GM21423 (cell line): ENCODE measurements at regions not wholly inside any gene's neighbourhood (a gene's known extent, or its start where the extent isn't known, plus 50 kb on each side); places are given as distances from the start of the nearest gene placed in this dataset.

Source experiments
- ATAC-seq: cut with Tn5 transposase; IDR thresholded peaks from one replicate; pipeline ENCODE4 v1.9.1; 2021; ENCODE audit warnings: mild to moderate bottlenecking, moderate library complexity; ENCODE audit not compliant: unreplicated experiment

- no peak for ATAC-seq
These were observed 291.8 kb upstream of the TBX3 start for GRCh38 chr12:114975640-114976310.

DNA sequence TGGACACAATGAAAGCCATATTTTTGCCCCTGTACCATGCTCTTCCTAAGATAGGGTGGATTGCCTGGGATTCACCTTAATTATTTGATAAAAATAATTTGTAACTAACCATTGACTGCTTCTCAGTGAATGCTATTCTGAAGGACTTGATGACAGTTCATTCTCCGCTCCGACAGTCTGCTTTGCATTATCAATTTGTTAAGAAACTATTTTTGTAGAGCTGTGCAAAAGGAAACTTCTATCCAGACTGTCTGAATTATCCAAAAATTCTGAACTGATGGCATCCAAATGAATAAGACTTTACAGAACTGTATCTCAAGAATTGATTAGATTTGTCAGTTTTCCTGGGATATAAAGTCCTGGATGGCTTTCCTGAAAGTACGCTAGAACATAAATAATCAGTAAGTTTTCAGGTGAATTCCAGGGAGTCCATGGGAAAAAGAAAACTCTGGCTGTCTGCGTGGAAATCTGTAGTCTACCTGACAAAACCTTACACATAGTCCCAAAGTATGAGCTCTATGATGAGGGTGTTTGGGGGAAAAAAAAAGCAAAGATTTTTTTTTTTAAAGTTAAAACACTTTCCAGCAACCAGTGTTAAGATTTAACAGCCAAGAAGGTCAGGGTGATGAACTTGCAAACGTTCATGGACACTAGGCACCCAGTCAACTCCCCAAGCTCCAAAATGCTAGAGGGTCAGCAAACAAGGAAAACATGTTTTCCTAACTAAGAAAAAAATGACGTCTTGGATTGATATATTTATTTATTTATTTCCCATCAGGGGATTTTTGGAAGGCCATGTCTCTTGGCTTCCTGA, 291.1 kb upstream of the TBX3 start:
- ATAC-seq = no peak

GRCh38 chr12:114974333-114974732, 290.4 kb upstream of the TBX3 start:
- no peak for ATAC-seq

DNA sequence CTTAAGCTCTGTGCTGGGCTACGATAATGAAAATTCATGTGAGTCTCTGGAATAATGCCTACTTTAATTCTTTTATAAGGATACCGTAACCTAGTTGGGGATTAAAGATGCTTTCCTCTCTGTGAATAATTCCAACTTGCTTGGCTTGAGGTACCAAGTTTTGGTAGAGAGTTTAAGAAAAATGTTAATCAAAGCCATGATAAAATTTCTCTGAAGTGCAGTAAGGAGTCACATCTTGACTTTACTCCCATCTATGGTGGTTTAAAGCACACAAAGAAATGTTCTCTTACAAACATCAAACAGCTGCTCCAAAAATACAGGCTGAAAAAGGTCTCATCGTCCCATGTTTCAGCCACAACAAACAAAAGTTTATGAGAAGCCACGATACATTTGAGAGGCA, 284.8 kb upstream of the TBX3 start:
- no peak for ATAC-seq

DNA sequence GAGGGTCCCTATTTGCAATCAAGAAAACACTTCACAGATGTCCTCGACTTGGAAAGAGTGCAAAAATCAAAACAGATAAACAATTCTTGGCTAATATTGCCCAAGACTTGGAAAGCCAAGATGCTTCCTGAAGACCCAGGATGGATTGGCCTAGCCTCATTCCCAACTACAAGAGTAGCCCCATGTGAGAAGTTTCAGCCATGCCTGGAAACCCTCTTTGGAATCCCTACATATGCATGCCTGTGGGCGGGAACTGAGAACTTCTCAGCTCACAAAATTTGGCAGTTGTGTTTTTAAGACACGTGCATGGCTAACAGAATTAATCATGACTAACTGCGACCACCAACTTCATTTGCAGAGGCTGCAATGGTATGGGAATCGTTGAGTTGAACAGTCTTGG, 283.2 kb upstream of the TBX3 start:
- no peak for ATAC-seq

GRCh38 chr12:114964841-114965240, 280.9 kb upstream of the TBX3 start:
- no peak for ATAC-seq

- no peak for ATAC-seq
These were observed 279.9 kb upstream of the TBX3 start for GRCh38 chr12:114963846-114964245.

DNA sequence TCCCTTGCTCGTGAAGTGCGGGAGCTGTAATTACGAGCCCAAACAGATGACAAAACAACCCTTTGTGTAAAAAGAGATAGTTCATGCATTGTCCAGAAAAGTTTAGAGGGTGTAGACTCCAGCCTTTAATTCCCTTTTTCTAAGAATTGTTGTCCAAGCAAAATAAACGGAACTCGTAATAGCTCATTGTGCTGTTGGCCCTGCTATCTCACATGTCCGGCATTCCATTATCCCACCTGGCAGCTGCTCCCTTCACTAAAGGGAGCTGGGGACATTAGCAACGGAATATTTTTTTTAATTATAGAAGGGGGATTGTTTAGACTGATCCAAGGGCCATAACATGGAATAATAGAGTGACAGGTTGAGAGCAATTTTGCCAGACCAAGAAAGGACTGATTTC, 277.5 kb upstream of the TBX3 start:
- ATAC-seq = no peak

GRCh38 chr12:114958538-114958937, 274.6 kb upstream of the TBX3 start:
- ATAC-seq = no peak

DNA sequence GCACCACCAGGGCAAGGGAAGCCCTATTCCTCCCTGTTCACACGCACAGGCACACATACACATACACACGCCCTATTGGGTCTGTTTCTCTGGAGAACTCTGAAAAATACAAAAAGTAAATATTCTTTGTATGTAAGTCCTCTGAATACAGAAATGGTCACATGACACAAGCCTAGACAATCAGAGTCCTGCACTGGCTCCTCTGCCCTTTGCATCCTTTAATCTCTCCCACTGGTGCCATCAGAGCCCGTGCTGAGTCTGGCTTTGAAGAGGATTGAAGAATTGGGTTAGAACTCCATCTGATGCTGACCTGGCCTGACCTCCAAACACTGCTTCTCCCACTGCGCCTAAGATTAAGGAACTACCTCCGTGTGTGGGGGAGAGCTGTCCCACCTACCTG, 273.2 kb upstream of the TBX3 start:
- ATAC-seq = no peak

- ATAC-seq = no peak
These were observed 271.5 kb upstream of the TBX3 start for GRCh38 chr12:114955414-114956014.

DNA sequence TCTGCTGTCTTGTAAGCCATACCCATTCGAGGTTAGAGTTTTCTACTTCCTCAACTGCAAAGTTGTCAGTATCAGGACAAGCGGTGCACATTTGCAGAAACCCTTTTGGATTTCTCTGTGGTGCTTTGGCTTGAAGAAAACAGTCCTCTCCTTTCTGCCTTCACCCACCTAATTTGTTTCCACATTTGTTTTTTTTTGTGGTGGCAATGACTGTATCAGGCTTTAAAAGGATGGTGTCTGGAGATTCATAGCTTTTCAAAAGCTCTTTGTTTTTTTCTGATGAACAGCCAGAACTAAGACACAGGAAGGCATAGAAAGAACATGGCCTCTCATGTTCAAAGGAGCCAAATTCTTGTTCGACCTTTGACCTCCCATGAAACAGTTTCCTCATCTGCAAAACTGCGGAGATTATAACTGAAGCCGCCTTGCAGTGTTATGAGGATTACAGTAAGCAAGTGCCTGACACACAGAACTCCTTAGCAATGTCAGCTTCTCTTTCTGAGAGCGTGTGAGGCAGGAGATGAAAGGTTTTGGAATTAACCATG, 270.6 kb upstream of the TBX3 start:
- no peak for ATAC-seq

DNA sequence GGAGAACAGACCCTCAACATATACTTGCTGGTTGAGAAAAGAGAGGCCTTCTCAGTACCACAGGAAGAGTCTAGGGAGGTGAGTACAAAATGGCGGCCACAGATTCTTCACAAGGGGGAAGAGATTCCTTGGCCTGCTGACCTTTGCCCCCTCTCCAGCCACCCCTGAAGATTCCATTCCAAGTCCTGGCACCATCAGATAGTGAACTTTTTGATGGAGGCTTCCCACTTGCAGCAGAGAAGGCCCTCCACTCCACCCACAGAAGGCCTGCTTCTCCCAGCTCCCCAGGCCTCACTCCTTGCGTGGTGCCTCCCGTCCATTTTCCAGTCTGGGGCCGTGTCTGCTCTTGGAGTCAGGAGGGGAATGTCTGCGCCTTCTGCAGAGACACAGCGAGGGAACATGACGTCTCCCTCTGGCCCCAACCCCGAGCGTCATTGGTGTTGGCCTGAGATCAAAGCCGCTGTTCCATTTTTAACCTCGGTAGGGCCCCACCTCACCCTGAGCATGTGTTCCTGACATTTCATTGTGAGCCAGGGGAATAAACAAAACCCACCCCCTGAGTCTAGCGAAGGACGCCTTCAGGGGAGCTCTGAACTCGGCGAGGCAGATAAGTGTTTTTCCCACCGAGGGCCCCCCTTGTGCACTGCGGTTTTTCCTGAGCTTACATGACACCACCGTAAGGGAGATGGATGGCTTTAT, 268.7 kb upstream of the TBX3 start:
- ATAC-seq = no peak

- no peak for ATAC-seq
These were observed 265.3 kb upstream of the TBX3 start for GRCh38 chr12:114949058-114949820.

DNA sequence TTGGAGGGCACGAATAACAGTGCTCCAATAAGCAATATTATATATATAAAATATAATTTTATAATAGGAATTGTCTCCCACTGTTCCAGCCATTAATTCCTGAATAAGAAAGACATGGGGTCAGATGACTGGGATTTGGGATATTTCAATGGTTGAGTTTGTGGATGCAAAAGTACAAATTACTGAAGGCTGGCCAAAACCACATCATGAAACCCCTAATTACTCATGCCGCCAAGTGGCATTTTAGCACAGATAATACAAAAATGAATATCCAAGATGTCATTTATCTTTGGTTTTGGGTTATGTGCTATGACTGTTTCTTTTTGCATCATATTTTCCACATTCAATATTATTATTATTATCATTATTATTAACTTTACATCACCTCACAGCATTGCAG, 261.4 kb upstream of the TBX3 start:
- ATAC-seq = no peak

DNA sequence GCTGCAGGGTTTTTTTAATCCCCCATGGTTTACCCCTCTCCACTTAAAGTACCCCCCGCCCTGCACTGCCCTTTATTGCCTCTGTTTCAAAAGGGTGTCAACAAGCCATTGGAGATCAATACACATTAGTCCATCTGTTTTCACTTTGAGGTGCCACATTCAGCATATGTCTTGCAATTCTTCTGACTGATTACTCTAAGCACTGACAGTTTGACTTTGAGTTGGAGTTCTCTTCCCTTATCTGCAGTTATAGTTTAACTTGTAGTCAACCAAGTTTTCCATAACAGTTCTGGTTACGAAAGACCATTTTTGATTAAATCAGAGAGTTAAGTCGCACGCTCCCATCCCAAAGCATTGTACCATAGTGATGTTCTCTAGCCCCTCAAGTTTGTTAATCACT, 260.8 kb upstream of the TBX3 start:
- no peak for ATAC-seq

DNA sequence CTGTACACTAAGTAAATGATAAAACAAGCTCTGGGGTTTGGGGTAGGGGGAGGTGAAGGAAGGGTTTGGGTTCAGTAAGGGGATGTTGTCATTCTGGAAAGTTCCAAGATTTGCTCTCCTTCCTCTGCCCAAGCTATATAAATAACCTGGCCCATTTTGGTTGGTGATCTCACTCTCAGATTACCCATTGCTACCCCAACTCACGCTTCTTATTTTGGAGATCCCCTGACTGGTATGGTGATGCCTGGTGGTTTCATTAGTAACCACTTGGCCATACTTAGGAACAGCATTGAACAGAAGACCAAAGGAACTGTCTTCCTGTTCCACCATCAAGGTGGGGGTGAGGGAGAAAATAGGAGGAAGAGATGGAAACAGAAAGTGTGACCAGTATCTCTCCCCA, 259.6 kb upstream of the TBX3 start:
- ATAC-seq = no peak

DNA sequence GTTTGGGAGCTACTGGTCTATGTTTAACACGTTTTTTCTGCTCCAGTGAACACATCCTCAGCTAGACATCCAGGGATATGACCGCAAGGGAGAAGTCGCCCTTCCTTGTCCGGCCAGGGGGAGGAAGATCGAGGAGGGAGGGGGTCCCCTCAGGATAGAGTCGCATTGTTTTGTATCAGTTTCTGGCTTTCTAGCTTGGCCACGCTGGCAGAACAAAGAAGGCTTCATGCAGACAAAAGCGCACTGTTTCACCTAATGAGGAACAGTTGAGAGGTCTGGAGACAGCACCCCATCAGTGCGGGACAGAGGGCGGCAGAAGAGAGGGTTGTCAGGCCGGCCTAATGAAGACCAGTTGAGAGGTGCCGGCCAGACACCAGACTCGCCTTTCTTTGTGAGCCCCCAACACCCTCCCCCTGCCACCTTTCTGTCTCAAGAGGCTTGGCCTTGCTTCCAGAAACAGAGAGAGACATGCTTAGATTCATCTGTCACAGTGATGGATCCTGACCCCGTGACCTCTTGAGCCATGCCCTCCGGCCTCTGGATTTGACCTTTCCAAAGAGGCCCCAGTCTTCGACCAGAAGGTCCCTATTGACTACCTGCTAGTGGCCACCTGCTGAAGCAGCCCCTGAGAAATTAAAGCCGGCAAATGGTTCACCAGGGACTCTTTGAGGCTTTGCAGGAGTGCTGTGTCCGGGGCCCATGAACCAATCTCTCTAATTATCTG, 254.7 kb upstream of the TBX3 start:
- ATAC-seq = no peak

GRCh38 chr12:114936148-114937079, 252.4 kb upstream of the TBX3 start:
- no peak for ATAC-seq
